Astrocyte (in vitro differentiated cells and primary cell): ENCODE measurements at regions not wholly inside any gene's neighbourhood (a gene's known extent, or its start where the extent isn't known, plus 50 kb on each side); places are given as distances from the start of the nearest gene placed in this dataset.

Source experiments
- CTCF ChIP-seq: IDR thresholded peaks from 2 replicates; pipeline ENCODE4 v1.5.1; 2011; ENCODE audit warnings: low read depth, mild to moderate bottlenecking, inconsistent platforms, low read length, moderate library complexity; ENCODE audit not compliant: insufficient read depth
- EZH2 ChIP-seq: IDR thresholded peaks from 2 replicates; pipeline ENCODE4 v1.6.1; 2012; ENCODE audit warnings: mild to moderate bottlenecking, low read length, inconsistent platforms; ENCODE audit not compliant: insufficient read depth

- TF ChIP-seq CTCF (no peak), EZH2 (no peak)
Observed at GRCh38 chr2:139609109-139609508, 828.9 kb upstream of the NXPH2 start.
